ENCODE measurements at regions not wholly inside any gene's neighbourhood (a gene's known extent, or its start where the extent isn't known, plus 50 kb on each side); places are given as distances from the start of the nearest gene placed in this dataset.

GRCh38 chr3:178428037-178428436 lies 108.2 kb upstream of the KCNMB2 start:
- H3K4me3 Mint-ChIP-seq: no peak overlapping the region
- no peak overlapping the region for H3K27ac Mint-ChIP-seq
- H3K9me3 Mint-ChIP-seq: no peaks in the 10 kb centered on the region
- no peaks in the 10 kb centered on the region for H3K36me3 Mint-ChIP-seq
- DNase-seq: no peak
- H3K27me3 Mint-ChIP-seq: no peaks in the 10 kb centered on the region
- H3K4me1 Mint-ChIP-seq: no peaks in the 10 kb centered on the region

GRCh38 chr3:178434206-178434805 lies 101.9 kb upstream of the KCNMB2 start:
- no peak for DNase-seq
- Mint-ChIP-seq H3K4me1 (no peaks in the 10 kb centered on the region), H3K9me3 (no peaks in the 10 kb centered on the region), H3K27me3 (no peaks in the 10 kb centered on the region), H3K27ac (no peak overlapping the region), H3K4me3 (no peak overlapping the region), H3K36me3 (no peaks in the 10 kb centered on the region)

- H3K9me3 Mint-ChIP-seq: no peaks in the 10 kb centered on the region
- H3K4me1 Mint-ChIP-seq: no peaks in the 10 kb centered on the region
- DNase-seq: no peak
- H3K27me3 Mint-ChIP-seq: no peaks in the 10 kb centered on the region
- no peaks in the 10 kb centered on the region for H3K36me3 Mint-ChIP-seq
- no peak overlapping the region for H3K27ac Mint-ChIP-seq
- no peak overlapping the region for H3K4me3 Mint-ChIP-seq
These were observed 100.7 kb upstream of the KCNMB2 start for GRCh38 chr3:178435575-178435974.

DNA sequence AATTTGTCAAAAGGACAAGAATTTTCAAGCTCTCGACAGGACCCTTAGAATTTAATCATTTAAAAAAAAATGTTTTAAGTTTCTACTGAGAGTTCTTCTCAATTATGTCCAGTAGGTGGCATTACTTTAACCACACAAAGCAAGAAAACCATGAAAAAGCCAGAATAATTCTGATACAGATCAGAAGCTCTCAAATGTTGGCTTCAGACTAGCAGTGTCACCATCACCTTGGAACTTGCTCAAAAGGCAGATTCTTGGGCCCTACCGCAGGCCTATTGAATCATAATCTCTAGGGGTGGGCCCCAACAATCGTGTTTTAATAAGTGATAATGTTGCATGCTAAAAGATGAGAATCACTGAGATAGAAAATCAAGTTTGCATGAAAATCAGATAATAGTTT lies 99.5 kb upstream of the KCNMB2 start:
- Mint-ChIP-seq H3K27me3 (no peaks in the 10 kb centered on the region), H3K36me3 (no peaks in the 10 kb centered on the region), H3K4me3 (no peak overlapping the region), H3K9me3 (no peaks in the 10 kb centered on the region), H3K27ac (no peak overlapping the region), H3K4me1 (no peaks in the 10 kb centered on the region)
- DNase-seq: no peak

GRCh38 chr3:178437236-178437635 lies 99.0 kb upstream of the KCNMB2 start:
- no peaks in the 10 kb centered on the region for H3K27me3 Mint-ChIP-seq
- H3K9me3 Mint-ChIP-seq: no peaks in the 10 kb centered on the region
- no peak for DNase-seq
- no peak overlapping the region for H3K27ac Mint-ChIP-seq
- no peaks in the 10 kb centered on the region for H3K4me1 Mint-ChIP-seq
- H3K4me3 Mint-ChIP-seq: no peak overlapping the region
- no peaks in the 10 kb centered on the region for H3K36me3 Mint-ChIP-seq

DNA sequence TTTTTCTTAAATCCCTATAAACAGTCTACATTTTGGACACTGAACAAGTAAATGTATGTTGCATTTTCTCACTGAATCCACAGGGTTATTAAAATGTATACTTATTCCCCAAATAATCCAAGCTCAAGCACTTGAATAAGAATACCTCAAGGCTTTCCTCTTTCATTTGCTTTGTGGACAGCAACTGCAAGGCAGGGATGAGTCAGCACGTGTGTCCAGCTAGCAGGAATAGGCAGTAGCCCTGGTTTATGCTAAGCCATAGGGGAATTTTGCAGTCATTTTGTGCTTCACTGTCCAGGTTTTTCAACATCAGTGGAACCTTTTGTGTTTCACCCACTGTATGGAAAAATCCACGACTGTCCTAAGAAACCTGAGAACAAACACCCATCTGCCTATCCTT lies 96.7 kb upstream of the KCNMB2 start:
- Mint-ChIP-seq H3K9me3 (no peaks in the 10 kb centered on the region), H3K27ac (no peak overlapping the region), H3K36me3 (no peaks in the 10 kb centered on the region), H3K27me3 (no peaks in the 10 kb centered on the region), H3K4me1 (no peaks in the 10 kb centered on the region), H3K4me3 (no peak overlapping the region)
- DNase-seq: no peak

GRCh38 chr3:178440043-178440442 lies 96.2 kb upstream of the KCNMB2 start:
- Mint-ChIP-seq H3K27ac (no peak overlapping the region), H3K36me3 (no peaks in the 10 kb centered on the region)
- no peak for DNase-seq

DNA sequence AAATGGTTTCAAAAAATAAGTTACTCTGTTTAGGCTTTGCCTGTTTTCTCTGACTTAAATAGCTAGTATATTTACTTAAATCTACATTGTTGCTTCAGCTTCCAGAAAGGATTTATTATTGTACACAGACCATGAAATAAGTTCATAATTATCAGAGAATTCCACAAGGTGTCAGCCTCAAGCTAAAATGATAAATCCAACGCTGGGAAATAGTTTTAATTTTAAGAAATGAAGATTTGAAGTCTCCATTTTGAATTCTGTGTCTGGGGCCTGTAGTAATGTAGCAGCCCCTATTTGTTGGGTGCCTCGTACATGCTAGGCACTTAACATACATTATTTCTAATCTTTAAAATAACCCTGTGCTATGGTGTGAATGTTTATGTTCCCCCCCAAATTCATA lies 92.6 kb upstream of the KCNMB2 start:
- no peak for DNase-seq
- H3K27ac Mint-ChIP-seq: no peak overlapping the region
- H3K4me3 Mint-ChIP-seq: no peak overlapping the region
- no peaks in the 10 kb centered on the region for H3K36me3 Mint-ChIP-seq
- peaks cover 6% of the 10 kb centered on the region for H3K27me3 Mint-ChIP-seq
- no peaks in the 10 kb centered on the region for H3K9me3 Mint-ChIP-seq
- H3K4me1 Mint-ChIP-seq: no peaks in the 10 kb centered on the region

More at GRCh38 chr3:178440043-178440442, 96.2 kb upstream of the KCNMB2 start:
- H3K4me1 Mint-ChIP-seq: no peaks in the 10 kb centered on the region
- H3K9me3 Mint-ChIP-seq: no peaks in the 10 kb centered on the region
- no peaks in the 10 kb centered on the region for H3K27me3 Mint-ChIP-seq
- H3K4me3 Mint-ChIP-seq: no peak overlapping the region

DNA sequence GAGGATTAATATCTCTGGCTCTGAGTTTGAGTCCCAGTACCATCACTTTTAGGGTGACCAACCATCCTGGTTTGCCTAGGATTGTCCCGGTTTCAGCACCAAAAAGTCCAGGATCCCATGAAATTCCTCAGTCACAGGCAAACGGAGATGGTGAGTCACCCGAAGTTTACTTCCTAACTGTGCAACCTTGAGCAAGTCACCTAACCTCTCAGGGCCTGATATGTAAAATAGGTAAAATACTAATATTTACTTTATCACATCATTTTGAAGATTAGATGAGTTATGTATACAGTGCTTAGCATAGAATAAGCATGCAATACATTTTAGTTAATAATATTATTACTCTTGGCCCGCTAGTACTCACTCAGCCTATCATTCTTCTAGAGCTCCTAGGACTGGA lies 91.1 kb upstream of the KCNMB2 start:
- H3K27ac Mint-ChIP-seq: no peak overlapping the region
- H3K4me3 Mint-ChIP-seq: no peak overlapping the region
- no peaks in the 10 kb centered on the region for H3K4me1 Mint-ChIP-seq
- peaks cover 6% of the 10 kb centered on the region for H3K27me3 Mint-ChIP-seq
- no peaks in the 10 kb centered on the region for H3K9me3 Mint-ChIP-seq
- no peak for DNase-seq
- H3K36me3 Mint-ChIP-seq: no peaks in the 10 kb centered on the region

GRCh38 chr3:178446059-178446458 lies 90.2 kb upstream of the KCNMB2 start:
- no peaks in the 10 kb centered on the region for H3K4me1 Mint-ChIP-seq

DNA sequence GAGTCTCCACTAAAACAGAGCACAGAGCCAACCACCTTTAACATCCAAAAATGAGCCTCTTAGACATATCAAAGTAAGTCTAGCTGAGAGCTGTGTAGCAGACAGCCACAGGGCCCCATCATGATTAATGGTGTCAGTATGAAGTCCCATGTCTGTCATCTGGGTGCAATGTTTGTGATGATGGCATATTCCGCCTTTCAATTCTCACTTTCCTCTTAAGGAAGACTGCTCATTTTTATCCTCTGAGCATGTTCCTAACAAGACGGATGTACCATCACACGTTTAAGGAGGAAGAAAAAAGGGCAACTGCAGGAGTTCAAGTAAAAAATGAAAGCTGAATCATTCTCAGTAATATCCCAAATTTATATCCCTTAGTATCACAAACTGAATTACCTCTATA lies 85.8 kb upstream of the KCNMB2 start:
- H3K27ac Mint-ChIP-seq: no peak overlapping the region
- no peak overlapping the region for H3K4me3 Mint-ChIP-seq
- DNase-seq: no peak
- no peaks in the 10 kb centered on the region for H3K36me3 Mint-ChIP-seq
- no peaks in the 10 kb centered on the region for H3K4me1 Mint-ChIP-seq
- peaks cover 6% of the 10 kb centered on the region for H3K27me3 Mint-ChIP-seq
- no peaks in the 10 kb centered on the region for H3K9me3 Mint-ChIP-seq

More at GRCh38 chr3:178446059-178446458, 90.2 kb upstream of the KCNMB2 start:
- Mint-ChIP-seq H3K36me3 (no peaks in the 10 kb centered on the region), H3K27me3 (peaks cover 6% of the 10 kb centered on the region), H3K9me3 (no peaks in the 10 kb centered on the region), H3K27ac (no peak overlapping the region), H3K4me3 (no peak overlapping the region)
- DNase-seq: no peak

GRCh38 chr3:178451799-178452198 lies 84.4 kb upstream of the KCNMB2 start:
- Mint-ChIP-seq H3K4me3 (no peak overlapping the region), H3K9me3 (no peaks in the 10 kb centered on the region), H3K4me1 (no peaks in the 10 kb centered on the region), H3K27me3 (peaks cover 6% of the 10 kb centered on the region), H3K27ac (no peak overlapping the region), H3K36me3 (no peaks in the 10 kb centered on the region)
- DNase-seq: no peak

- Mint-ChIP-seq H3K27ac (no peak overlapping the region), H3K4me3 (no peak overlapping the region), H3K4me1 (no peaks in the 10 kb centered on the region), H3K9me3 (no peaks in the 10 kb centered on the region), H3K27me3 (peaks cover 21% of the 10 kb centered on the region), H3K36me3 (no peaks in the 10 kb centered on the region)
- no peak for DNase-seq
These were observed 81.5 kb upstream of the KCNMB2 start for GRCh38 chr3:178454726-178455125.

DNA sequence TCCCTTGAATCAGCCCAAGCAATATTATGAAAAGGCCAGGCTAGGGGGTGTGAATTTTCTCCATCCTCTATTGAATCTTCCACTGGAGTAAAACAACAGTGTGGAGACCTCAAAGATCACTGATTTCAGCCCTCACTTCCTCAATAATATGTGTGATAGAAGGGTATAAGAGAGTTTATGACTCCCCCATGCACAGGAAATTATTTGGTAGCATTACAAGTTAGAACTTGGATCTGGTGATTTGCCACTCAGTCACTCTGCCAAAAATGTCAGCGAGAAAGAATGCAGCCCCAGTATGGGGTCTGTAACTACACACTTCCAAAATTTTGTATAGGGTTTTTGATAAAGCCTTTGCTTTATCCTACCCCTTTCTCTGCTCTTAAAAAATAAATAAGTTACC lies 81.0 kb upstream of the KCNMB2 start:
- Mint-ChIP-seq H3K27me3 (peaks cover 22% of the 10 kb centered on the region), H3K36me3 (no peaks in the 10 kb centered on the region), H3K4me1 (no peaks in the 10 kb centered on the region), H3K4me3 (no peak overlapping the region), H3K9me3 (no peaks in the 10 kb centered on the region), H3K27ac (no peak overlapping the region)
- DNase-seq: no peak

- Mint-ChIP-seq H3K27ac (no peak overlapping the region), H3K36me3 (no peaks in the 10 kb centered on the region), H3K4me3 (no peak overlapping the region), H3K27me3 (peaks cover 22% of the 10 kb centered on the region), H3K4me1 (no peaks in the 10 kb centered on the region), H3K9me3 (no peaks in the 10 kb centered on the region)
- no peak for DNase-seq
These were observed 80.3 kb upstream of the KCNMB2 start for GRCh38 chr3:178455946-178456345.

DNA sequence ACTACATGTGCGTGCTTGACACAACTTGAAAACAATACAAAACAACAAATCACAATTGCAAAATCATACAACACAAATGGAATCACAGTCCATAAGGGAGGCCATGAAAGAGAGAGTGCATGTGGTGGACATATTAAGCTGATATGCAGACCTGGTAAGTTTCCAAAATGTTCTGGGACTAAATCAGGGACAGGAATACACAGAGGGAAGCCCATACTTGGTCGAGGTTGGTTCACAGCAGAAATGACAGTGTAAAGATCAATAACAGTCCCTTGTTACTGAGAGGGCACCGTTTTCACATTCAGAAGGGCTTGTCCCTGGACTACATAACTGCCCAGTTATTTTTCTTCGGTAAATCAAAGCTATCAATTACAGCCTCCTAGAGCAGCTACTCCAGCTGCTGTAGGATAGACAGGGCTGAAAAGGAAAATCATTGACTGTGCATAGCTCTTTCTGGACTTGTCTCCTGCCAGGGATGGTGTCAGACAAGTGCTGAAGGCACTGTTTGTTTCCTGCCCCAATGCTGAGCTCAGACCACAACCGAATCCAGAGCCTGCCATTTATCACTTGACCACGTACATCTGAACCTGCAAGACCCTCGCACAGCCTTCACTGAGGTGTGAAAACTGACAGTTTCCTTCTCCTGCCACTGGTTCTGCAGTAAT lies 79.5 kb upstream of the KCNMB2 start:
- Mint-ChIP-seq H3K4me1 (no peaks in the 10 kb centered on the region), H3K36me3 (no peaks in the 10 kb centered on the region), H3K27ac (no peak overlapping the region), H3K27me3 (peaks cover 22% of the 10 kb centered on the region), H3K9me3 (no peaks in the 10 kb centered on the region), H3K4me3 (no peak overlapping the region)
- DNase-seq: no peak
